ENCODE measurements at regions not wholly inside any gene's neighbourhood (a gene's known extent, or its start where the extent isn't known, plus 50 kb on each side); places are given as distances from the start of the nearest gene placed in this dataset.

DNA sequence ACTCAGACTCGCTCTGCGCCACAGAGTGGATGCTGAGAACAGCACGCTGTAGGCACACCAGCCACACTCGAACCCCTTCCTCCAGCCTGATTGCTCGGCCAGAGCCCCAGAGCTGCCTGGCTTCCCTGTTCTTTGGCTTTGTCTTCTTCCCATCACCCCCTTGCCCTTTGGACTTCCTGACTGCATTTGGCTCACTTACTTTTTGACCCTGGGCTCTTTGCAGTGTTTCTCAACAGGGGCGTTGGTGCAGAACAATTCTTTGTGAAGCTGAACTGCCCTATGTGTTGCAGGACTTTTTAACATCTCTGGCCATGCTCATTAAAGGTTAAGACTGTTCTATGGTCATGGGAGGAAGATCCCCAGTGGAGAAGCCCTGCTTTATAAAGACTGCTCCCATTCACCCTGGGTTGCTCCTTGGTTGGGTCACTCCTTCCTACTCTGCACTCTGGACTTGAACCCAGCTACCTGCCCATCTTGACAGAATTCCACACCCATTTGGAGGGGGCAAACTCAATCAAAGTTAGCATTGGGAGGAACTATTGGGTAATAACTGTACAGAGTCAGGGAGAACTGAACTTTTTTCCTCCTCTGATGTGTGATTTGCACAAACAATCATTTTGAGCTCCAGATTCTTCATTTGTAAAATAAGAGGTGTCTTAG is 127.7 kb upstream of the PLEKHG7 start:
- no peak for DNase-seq

DNA sequence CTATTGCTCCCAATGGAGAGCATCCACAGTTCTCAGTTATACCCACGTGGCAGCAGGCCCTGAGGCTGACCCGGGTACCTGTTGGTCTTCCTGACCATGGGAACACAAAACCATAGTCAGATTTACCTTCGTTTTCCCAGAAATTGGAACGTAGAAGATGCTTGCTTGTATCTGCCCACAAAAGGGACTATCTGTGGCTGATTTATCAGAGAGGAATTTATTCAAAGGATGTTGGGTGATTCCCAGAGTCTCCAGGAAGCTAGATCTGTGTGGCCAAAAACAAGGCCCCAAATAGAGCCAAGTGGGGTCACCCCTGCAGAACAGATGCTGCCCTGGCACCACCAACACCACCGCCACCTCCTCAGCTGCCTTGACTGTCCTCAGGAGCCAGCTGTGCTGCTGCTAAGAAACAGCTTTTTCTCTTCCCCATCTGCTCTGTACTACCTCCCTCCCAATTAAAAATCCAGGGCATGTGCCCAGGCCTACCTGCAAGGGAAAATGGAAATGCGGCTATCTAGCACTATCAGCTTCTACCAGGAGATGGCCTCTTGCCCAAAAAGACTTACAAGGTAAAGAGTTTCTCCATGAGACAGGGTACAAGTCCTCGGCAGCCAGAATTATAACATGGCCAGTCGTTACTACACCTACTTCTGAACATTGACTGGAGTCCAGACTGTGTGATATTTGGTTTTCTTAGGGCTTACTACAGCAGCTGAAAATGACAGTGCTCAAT is 128.6 kb upstream of the PLEKHG7 start:
- DNase-seq: no peak

DNA sequence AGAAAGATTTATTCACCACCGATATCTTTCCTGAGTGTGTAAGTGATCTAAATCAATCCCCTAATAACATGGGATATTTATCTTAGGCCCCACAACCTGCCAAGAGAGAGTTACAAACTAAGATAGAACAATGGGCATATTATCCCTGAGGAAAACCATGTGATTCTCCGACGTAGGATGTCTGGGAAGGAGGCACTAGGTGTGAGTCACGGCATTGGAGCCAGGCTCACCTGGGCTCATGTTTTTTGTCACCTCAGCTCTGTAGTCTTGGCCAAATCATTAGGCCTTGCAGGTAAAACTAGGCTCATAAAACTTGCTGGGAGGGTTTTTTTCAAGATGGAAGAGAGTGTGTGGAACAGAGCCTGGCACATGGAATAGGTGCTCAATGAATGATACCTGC is 129.7 kb upstream of the PLEKHG7 start:
- no peak for DNase-seq

DNA sequence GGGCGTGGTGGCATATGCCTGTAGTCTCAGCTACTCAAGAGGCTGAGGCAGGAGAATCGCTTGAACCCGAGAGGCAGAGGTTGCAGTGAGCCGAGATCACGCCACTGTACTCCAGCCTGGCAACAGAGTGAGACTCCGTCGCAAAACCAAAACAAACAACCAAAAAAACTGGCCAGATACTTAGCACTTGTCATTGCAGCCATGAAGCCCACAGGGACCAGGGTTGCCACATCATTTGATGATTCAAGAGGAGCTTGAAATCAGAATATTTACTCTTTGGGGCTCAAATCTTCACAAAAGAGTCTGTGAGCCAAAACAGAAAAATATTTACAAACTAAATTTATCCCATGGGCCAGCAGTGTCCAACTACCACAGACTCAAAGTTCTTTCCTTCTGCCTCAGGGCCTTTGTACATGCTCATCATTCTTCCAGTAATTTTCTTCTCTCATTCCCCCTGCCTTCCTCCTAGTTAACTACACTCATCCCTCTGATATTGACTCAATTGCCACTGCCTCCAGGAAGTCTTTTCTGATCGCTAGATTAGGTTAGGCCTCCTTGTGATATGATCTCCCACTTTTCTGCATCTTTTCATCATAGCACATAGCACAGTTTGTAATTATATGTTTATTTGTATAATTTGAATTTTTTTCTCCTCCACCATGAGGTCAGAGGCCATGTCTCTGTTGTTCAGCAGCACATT is 130.8 kb upstream of the PLEKHG7 start:
- DNase-seq: no peak

DNA sequence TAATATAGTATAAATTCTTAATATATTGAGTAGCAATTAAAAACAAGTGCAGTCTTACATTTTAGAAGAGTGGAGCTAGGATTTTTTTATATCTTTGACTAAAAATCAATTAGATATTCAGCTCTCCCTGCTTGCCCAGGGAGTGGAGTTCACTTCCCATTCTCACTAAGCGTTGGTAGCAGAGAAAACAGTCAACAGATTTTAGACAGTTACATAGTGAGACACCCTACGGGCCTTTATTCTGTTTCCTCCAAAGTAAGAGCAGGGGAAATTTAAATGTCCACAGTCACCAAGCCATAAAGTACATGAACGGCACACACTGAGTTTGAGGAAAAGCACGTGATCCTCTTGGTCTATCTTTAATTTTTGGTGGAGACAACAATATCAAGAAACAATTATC is 131.6 kb upstream of the PLEKHG7 start:
- DNase-seq: no peak

DNA sequence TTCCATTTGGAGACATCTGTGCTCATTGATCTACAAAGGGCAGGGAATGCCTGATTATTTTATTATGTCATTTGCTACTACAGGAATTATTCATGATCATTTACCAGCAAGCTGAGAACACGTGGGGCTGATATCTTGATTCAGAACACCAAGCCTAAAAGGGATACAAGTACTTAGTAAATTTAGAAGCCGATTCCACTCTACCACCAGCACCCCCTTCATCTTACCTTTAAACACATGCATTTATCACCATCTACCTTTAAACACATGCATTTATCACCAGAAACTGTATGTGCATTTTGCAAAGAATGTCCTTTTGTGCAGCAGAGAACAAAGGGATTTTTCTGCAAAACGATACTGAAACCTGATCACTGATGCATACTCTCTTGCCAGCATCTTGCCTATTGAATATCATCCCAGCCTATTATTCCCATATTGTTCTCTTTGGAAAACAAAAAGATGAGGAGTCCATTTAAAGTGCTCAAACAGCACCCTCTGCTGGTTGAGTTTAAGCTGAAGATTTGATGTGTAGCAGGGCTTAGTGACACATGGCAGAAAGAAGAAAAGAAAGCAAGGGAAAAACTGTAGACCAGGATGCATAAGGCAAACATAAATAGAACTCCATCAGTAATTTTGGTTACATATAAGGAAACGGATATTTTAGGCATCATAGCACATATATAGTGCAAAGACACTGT is 132.6 kb upstream of the PLEKHG7 start:
- peak; percentile 48 for DNase-seq

DNA sequence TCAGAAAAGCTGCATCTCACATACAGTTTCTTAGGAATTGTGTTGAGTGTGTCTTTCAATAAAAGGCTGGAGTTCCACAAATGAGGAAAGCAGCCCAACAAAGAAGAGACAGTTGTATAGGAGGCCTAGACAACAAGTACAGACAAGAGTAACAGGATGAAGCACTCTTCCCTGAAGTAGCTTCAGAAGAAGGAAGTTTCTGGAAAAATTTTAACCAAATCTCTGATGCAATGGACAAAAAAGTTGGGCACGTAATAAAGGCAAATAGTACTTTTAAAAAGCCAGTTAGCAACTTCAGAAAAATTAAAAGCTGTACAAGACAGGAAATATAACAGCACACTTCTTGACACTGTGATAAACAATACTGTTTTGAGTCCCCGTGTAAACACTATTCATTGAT is 134.1 kb upstream of the PLEKHG7 start:
- DNase-seq: no peak

DNA sequence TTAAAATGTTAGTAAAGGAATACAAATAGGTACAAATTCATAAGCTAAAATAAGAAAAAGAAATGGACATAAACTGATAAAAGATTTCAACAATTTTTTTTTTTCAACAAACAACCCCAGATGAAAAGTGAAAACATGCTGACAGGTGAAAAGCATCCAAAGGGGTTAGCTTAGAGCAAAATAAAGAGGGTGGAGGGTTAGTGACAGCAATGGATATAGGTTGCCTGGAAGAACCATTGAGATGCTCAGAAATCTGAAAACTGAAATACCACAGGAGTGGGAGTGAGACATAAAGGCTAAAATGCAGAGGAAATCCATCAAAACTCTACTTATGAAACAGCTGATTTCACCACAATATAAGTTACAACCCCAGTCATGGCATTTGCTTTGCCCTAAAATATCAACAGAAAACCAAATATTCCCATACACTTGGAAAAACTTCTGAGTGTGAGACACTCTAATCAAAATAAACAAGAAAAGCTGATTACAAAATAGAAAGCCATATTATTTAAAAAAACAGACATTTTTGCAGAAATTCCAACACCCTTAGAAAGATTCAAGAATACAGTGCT is 136.3 kb upstream of the PLEKHG7 start:
- DNase-seq: no peak

DNA sequence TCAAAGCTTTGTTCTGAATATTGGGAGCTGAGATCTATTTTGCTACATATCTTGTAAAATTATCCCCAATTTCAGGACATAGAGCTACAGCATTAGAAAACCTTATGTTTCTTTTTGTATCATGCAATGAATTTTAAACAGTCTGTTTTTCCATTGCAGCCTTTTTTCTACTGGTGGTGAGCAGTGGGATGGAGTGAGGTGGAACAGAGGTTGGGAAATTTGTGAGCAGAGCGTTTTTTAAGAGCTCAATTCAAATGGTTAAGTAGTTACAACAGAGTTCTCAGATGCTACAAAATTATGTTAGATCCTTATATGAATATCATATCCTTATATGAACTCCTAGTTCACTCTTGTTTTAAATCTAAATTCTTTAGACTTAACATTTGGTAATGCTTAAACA is 139.0 kb upstream of the PLEKHG7 start:
- DNase-seq: no peak

DNA sequence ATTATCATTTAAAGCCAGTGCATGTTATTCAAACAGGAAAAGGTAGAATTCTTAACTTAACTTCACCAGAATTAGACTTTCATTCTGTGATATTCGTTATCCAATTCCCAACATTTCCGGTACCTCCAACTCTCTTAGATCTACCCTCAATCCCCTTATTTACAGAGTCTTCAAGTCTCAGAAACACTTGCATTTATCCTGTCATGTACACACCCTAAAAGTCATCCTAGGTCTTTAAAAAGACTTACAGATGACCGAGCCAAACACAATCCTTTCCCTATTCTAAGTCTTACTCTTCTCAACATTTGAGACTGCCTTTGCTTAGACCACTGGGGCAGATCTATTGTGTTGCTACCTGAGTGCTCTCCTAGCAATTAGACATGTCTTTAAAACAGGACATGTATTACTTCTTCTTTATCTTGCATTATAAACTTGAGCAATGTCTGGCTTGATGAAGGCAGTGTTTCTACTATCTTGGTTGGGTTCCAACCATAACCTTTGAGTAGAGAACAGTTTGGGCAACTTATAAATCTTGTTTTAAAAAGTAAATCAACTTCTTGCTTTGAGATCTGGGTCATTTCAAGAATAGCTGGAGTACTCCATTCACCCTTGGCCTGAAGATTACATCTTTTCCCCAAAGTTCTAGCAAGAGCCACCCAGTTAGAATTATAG is 140.6 kb upstream of the PLEKHG7 start:
- DNase-seq: no peak

DNA sequence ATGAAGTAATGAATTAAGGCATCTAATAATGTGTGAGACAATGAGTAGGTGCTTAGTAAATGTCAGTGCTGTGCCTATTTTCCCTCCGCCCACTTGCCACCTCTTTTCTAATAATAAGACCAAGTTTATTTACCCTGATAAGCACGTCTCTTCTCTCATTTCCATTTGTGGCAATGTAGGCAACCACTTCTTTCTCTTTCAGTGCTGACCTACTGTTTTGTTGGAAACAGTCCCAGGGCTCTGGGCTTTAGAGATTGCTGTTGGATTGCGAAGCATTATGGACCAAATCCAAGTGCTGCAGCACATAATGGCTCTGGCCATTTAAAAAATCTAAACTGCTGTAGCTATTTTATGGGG is 141.3 kb upstream of the PLEKHG7 start:
- DNase-seq: no peak

DNA sequence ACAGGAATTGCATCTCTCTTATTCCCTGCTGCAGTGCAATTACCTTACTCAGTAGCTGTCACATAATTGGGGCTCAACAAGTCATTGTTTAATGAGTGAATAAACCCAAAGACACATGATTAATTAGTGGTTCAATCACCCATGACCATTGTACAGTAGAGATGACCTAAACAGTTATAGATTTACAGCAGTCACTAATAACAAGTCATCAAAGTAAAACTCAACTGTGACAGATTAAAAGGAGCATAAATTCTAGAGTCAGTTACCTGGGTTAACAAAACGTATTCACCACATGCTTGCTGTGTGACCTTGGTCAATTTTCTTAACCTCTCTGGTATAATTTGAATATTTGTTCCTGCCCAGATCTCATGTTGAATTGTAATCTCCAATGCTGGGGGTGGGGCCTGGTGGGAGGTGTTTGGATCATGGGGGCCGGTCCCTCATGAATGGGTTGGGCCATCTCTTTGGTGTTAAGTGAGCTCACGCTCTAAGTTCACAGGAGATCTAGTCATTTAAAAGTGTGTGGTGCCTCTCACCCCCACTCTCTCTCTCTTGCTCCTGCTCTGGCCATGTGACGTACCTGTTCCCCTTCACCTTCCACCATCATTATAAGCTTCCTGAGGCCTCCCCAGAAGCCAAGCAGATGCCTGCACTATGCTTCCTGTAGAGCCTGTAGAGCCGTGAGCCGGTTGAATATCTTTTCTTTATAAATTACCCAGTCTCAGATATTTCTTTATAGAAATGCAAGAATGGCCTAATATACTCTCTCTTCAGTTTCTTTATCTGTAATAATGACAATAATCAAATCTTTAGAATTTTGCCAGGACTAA is 141.9 kb upstream of the PLEKHG7 start:
- DNase-seq: no peak

DNA sequence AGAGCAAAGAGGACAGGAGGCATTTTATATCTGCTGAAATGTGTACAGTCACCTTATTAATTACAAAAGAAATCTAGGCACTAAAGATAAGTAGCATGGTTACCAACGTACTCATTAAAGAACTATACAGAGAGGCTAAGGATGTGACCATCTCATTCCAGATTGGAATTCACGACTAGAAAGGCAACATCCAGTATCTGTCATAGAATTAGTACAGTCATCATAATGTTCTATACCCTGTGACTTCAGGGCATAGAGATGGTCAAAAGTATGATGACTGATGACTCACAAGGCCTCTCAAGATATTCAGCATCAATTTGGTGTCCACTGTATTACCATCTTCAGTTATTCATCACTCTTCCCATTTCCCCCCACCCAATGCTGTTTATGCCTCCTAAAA is 144.0 kb upstream of the PLEKHG7 start:
- DNase-seq: no peak

DNA sequence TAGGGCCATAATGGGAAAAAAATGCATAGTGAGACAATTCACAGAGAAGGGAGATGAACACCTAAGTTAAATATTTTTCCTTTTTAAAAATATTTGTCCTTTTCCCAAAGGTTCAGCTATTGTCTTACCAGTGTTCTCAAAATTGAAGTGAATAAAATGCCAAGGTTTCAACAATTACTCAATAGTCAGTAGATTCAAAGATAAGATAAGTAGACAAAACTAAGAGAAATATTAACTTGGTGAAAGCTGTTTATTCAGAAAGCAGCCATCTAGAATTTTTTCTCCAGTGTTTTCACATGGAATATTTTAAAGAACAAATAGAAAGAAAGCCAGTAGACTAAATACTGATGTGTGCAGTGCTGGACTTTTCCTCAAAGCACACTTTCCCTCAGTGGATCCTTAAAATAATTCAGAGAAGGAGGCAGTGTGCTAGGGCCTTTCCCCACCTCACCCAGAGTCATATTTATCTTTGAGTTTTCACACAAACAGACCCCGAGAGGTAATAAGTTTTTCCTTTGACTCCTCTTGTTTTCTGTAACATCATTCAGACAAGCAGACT is 144.5 kb upstream of the PLEKHG7 start:
- DNase-seq: no peak

DNA sequence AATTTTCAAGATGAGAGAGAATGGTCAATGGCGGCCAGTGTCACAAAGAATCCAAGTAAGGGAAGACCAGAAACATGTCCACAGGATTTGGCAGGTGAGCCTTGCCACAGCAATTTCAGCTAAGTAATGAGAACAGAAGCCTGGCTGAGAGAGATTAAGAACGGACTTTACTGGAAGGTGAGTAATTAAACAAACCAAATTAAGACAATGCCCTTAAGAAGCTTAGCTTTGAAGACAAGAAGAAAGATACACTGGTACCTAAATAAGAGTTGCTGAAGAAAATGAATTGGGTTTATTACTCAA is 145.4 kb upstream of the PLEKHG7 start:
- no peak for DNase-seq

DNA sequence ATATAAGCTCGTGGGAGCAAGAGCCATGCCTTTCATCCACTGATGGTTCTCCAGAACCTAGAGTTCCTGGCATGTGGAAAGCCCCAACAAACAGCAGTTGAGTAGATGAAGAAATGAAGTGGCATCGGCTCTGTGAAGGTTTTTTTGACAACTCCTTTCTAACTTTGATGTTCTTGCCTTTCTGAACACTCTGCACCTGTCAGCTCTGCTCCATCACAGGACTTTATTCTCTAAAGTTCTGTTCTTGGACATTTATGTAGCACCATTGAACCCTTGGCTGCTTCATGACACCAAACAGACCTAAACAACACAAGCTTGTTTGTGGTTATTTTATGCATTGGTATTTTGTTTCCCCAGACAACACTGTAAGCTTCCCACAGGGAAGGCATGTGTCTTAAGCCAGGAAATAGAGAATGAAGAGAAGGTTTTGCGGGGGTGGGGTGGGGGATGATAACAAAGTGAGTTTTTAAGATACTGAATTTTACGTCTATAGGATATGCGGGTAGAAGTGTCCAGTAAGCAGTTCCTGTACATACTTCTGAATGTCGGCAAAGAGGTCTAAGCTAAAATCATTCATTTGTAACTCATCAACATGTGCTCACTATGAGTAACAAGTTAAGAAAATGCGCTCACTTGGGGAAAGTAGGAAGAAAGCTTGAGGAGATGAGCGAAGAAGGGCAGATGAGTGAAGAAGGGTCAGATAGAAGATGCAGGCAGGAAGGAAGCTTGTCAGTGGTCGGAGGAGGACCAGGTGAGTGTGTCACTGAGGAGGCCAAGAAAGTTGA is 146.0 kb upstream of the PLEKHG7 start:
- DNase-seq: no peak

DNA sequence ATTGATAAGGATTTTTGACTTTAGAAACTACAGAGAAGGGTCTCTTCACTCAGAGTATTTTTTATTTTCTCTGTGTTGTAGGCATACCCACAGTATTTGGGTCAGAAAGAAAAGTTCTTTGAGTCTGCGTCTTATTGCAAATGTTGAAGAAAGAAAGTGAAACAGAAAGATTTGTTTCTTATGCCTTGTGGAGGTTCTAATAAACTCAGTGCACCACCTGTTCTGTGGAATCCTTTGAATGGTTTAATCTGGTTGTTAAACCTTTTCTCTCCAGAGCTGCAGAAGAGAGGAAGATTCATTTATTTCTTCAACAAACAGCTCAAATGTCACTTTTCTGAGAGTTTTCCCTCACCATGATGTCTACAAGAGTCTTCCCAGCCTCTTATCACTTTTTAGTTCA is 146.6 kb upstream of the PLEKHG7 start:
- no peak for DNase-seq

DNA sequence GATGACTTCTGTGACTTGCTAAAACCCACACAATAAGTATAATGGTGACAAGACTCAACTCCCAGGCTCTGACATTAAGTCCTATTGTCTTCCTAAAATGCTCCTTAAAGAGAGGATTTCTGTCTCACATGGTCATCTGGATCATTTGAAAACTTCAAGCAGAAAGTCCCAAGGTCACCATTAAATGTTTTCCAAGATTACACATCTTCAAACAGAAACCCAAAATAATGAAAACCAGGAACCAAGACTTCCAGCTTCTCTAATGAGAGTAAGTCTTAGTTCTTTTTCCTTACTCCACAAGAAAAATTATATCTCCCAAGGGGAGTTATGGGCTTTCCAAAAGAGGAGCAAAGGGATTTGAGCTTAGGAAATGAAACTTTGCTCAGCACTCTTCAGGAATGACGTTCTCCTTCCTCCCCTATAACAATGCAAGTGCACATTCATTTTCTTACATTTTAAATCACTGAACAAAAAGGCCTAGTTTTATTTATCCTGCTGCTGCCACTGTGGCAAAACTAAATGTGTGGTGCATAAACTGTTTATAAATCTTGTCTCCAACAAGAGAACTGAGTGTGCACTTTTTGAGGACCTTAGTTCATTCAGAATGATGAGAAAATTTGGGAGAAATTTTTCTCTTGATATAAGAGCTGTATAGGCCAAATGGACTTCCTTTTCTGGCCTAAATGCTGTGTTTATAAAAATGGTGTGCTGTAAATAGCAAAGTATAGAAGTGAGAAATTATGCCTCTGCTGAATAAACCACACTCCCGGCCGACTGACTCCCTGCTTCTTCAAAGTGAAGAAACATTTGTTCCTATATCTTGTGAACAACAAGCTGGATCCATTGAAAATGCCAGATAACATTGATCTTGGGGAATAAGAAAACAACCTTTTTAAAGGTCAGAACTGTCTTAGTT is 148.4 kb upstream of the PLEKHG7 start:
- DNase-seq: no peak

DNA sequence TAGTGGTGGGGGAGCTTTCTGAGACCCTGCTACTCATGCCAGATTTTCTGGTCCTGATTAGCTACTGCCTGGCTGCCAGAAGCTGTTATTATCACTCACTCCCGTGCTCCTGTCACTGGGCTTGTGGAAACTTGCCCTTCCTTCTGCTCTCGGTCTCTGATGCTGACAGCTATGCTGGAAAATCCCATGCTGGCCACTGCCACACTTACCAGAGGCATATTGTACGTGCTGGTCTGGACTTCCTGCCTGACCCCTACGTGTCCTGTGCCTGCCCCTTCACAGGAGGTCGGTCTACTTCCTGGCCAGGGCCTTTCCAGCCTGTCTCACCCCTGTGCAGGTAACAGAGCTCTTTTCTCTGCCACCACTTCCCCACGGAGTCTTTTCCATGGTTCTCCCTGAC is 149.4 kb upstream of the PLEKHG7 start:
- no peak for DNase-seq

Data from activated T-cell treated with anti-CD3 and anti-CD28 coated beads for 4 hours (primary cell).